Inflammatory macrophage (primary cell): ENCODE measurements at regions not wholly inside any gene's neighbourhood (a gene's known extent, or its start where the extent isn't known, plus 50 kb on each side); places are given as distances from the start of the nearest gene placed in this dataset.
"Not testable (repeated sequence)": the region's sequence is repeated elsewhere in the genome, so short reads cannot be mapped to it uniquely, and the experiment has no call there.

Experiments used
- DNase-seq, 2 donors: peaks; one replicate each; pipeline ENCODE4 v3.0.0-alpha.2; 2020 to 2022

DNA sequence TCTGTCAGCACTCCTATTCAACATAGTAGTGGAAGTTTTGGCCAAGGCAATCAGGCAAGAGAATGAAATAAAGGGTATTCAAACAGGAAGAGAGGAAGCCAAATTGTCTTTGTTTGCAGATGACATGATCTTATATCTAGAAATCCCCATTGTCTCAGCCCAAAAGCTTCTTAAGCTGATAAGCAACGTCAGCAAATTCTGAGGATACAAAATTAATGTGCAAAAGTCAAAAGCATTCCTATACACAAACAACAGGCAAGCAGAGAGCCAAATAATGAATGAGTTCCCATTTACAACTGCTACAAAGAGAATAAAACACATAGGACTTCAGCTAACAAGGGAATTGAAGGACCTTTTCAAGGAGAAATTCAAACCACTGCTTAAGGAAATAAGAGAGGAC lies 280.4 kb upstream of the LUZP2 start:
- DNase-seq: no peak

DNA sequence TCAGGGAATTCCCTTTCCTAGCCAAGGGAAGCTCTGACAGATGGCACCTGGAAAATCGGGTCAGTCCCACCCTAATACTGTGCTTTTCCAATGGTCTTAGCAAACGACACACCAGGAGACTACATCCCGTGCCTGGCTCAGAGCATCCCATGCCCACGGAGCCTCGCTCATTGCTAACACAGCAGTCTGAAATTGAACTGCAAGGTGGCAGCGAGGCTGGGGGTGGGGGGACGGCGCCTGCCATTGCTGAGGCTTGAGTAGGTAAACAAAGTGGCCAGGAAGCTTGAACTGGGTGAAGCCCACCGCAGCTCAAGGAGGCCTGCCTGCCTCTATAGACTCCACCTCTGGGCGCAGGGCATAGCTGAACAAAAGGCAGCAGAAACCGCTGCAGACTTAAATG lies 279.5 kb upstream of the LUZP2 start:
- DNase-seq: not testable (repeated sequence)

DNA sequence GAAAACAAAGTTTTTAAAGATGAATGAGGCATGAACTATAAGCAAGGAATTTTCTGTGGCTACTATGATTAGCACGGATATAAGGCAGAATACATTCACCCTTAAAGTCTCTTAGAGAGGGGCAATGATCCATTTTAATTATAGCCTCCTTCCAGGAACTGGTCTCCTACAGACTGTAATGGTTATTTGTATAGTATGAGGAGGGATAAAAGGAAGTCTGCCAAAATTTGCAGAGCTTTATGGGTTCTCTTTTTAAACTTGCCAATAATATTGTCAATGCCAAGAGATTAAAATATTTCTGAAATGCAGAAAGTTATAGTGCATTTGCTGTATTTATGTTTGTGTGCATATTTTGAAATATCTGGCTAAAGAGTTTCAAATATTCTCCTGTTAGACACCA lies 271.4 kb upstream of the LUZP2 start:
- no peak for DNase-seq

DNA sequence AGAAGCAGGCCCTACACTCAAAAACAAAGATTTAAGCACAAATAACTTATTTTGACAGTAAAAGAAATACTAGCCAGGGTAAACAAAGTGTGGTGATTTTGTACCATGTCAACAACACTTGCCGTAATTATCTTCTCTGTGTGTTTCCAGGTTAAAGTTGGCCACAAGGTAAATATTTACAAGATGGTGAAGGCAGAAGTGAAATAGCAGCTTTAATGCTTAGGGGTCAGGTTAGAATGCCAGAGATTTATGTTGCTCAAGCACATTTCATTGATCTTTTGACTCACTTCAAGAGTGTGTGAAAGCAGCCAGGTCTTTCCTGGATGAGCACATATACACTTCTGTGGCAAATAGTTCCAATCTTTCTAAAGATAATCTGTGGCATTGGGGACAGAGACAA lies 270.2 kb upstream of the LUZP2 start:
- DNase-seq: no peak

DNA sequence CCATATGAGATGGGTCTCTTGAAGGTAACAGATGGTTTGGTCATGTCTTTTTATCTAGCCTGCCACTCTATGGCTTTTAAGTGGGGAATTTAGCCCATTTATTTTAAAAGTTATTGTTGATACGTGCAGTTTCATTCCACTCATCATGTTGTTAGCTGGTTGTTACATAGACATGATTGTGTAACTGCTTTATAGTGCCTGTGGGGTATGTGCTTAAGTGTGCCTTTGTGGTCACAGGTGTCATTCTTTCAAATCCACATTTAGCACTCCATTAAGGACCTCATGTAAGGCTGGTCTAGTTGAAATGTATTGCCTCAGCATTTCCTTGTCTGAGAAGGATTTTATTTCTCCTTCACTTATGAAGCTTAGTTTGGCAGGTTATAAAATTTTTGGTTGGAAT lies 263.8 kb upstream of the LUZP2 start:
- DNase-seq: no peak

DNA sequence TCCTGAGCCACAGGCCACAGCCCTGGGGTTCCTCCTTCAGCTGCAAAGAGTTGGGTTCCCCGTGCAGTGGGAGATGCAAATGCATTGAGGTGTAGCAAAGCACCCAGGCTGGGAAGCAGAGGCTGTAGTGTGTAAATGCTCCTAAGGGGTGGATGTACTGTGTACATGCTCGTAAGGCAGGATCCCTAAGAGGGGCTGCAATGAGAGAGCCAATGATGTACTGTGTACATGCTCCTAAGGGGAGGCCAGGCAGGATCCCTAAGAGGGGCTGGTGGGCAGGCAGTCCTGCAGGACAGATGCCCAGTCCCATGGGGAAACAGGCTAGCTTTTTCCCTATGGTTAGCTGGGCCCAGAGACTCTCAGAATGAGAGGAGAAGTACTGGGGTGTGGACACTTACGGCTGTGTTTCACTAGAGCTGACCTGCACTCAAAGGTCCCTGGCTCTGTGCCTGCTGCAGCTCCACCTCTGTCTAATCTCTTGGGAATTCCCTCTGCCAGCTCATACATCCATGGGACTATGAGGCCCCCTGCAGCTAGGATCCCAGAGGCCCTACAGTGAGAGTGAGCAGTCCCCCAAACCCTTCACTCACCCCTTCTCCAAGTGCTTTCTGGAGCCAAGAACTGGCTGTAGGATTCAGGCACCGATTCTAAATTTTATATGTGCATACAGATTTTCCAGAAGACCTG lies 261.9 kb upstream of the LUZP2 start:
- no peak for DNase-seq

DNA sequence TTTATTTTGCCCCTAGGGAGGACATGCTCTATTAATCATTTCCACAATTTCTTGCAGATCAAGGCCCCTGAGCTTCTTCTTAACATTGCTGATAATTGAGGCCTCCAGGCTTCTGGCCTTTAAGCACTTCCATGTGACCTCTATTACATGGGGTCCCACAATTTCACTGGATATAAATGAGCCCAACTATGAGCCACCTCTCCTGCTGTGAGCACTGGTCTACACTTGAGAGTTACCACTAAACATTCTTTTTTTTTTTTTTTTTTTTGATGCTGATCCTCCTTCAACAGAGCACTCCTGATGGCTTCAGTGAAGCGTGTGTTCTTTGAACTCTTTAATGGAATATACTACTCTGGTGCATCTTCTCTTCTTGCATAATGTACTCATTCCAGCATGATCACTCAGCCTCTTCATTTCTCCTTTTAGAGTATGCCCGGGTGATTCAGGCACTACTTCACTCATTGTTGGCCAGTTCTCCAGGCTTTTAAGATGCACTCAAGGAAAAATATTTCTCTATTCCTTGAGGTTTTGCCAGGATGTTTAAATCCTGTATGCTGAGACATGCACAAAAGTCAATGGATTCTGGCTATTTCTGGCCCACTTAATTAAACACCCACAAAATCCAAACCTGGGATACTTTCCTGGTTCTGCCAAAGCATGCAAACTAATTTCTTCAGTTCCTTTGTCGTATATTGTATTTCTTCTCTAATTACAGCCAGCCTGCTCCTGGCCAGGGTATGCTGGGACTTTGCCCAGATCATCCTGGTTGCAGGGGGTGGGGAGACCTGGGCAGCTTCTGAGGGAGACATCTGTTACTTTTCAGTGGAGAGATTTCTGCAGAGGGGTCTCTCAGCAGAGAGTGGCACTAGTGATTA lies 257.8 kb upstream of the LUZP2 start:
- no peak for DNase-seq

DNA sequence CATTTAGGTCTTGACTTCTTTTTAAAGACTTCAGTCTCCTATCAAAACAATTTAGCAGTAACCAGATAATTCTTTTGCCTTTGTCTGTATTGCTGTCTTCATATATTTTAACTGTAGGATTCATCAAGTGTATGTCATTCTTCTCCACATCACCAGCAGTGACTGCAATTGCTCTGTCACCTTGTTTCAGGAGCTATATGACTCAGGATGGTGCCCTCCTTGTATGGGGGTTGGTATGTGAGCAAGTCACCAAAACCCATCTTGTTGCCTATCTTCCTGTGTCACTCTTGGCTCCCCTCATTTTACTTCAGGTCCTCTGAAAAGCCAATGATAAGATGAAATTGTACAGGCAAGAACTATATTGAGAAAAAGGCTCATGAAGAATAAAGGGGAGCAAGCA lies 256.9 kb upstream of the LUZP2 start:
- no peak for DNase-seq

DNA sequence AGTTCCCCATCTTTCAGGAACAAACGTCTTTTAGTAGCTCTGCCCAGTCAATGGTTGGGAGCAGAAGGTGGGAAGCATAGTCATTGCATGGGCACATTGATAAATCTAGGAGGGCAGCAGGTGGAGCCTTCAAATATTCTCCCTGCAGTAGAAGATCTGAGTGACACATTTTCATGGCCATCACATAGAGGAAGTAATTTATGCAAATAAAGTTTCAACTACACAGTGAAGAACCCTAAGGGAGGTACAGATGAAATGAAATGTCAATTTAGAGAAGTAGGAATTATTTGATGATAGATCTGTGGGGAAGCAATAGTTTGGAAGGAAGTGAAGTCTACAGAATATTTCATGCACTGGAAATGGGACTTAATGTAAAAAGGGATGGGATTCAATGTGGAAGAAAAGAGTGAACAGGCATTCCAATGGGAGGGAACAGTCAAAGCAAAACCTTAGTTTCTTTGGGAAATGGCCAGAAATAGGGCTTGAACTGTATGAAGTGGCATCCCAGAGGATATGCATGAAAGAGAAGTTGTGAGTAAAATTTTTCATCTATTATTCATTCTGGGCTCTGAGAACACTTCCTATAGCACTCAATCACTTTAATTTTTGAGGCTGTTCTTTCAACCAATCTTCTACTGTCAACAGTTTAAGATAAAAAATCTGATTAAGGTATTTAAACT lies 256.2 kb upstream of the LUZP2 start:
- no peak for DNase-seq

DNA sequence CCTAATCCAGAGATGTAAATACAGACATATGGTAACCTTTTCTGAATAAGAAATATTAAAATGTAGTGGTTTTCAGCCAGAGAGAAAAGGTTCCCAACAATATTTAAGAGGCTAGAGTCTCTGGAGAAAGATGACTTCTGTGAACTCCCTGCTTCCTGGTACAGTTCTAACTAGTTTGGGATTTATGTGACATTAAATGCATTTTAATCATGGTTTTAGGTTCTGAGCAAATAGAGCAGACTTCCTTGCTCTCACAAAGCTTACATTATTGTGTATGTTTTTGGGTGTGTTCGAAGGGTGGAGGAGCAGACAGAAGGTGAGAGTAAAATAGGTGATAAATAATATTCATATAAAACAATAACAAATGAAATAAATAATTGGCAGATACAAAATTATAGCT lies 250.1 kb upstream of the LUZP2 start:
- no peak for DNase-seq

DNA sequence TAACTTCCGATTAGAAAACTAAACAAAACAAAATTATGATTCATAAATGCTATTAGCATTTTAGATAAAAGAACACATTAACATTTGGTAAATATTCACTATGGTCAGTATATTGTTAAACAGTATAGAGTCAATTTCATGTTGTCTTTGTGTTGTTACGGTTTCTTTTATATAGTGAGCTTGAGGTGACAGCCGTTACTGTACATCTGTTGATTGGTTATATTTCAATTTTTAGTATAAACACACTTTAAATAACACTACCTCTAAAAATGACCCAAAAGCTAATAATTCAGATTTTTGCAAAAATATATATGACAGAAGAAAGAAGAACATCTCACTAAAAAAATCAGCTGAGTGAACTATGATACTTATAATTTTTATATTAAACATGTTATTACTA lies 249.0 kb upstream of the LUZP2 start:
- DNase-seq: no peak

DNA sequence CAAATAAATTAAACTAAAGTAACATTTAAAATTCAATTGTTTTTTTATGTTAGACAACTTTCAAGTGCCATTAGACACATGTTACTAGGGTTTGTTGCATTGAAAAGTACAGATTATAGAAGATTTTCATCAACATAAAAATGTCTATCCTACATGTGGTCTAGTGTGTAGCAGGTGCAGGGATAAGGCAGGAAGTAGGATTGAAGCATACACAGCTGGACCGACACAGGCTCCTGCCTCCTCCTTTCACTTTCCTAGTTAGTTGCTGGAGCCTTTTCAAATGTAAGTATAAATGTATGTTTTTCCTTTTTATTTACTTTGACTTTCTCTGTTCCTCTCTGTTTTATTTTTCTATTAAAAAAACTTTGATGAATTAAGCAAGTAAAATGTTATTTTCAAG lies 246.9 kb upstream of the LUZP2 start:
- DNase-seq: no peak

DNA sequence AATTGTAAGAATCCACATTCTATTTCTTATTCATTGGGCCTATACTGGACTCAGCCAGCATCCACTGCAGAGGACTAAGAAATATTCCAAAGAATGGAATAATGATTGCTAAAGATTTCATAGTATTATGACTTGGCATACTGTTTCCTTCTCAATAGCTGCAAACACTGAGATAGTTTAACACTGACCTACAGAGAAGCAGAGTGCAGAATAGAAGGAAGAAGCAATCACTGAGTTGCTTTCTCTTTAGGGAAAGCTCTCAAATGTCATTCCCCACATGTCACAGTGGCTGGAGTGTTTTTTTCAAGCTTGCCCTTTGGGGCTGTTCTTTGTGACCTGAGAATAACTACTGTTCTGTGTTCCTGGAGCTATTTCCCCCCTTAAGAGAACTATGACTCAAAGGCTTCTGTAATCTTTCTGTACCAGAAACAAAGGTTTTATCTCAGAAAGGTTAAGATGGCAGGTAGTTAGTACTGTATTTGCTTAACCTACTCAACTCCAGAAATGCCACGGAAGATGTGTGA lies 243.6 kb upstream of the LUZP2 start:
- DNase-seq: no peak

DNA sequence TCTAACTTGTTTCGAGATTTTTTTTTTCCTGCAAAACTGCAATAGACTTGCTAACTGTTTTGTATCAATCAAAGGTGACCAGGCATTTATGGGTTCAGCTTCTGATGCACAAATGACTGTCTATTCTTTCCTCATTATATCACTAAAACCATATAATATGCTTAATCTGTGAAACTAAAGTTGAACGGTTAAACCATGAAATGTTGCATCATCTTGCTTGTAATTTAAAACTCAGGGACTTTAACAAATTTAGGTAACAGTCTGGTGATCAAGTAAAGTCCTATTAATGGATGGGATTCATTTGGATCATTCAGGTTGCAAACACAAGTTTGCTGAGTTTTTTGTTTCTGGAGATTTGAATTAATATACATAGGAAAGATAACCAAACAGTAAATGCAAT lies 232.0 kb upstream of the LUZP2 start:
- DNase-seq: no peak

DNA sequence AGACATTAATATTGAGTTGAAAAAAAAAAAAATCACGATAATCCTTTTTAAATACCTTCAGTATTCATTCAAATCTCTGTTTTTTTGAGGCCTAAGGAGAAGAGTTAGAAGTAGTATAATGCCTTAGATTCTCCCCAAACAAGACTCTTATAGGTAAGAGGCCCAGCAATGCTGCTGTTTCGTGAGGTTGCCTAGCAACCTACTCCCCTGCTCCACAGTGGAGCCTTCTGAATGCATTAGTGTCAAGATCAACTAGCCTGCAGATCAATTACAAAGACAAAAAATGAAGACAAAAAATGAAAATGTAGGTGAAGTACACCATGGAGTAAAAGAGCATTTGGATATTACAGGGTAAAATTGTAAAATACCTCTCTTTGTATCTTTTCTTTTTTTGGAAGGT lies 229.8 kb upstream of the LUZP2 start:
- DNase-seq: no peak

DNA sequence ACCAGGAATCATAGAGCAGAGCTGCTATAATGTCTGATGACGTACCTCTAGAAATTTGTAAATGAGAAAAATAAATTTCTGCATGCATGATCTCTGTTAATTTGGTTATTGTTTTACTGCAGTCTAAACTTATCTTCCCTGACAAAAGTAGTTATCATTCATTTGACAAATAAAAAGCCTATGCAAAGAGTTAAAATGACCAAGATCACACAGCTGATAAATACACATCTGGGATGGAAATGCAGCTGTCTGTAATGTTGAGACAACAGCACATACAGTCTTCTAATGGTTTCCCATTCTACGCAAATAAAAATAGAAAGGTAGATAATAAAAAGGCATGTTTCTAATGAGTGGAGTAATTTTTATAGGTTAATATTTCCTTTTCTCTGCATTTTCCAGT lies 225.1 kb upstream of the LUZP2 start:
- no peak for DNase-seq

DNA sequence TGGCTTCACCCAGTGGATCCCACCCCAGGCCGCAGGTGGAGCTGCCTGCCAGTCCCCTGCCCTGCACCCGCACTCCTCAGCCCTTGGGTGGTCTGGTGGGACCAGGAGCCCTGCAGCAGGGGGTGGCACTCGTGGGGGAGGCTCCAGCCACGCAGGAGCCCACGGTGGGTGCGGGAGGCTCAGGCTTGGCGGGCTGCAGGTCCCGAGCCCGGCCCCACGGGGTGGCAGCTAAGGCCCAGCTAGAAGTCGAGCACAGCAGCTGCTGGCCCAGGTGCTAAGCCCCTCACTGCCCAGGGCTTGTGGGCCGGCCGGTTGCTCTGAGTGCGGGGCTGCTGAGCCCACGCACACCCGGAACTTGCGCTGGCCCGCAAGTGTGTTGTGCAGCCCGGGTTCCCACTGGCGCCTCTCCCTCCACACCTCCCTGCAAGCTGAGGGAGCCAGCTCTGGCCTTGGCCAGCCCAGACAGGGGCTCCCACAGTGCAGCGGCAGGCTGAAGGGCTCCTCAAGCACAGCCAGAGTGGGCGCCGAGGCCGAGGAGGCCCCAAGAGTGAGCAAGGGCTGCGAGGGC lies 222.6 kb upstream of the LUZP2 start:
- not testable (repeated sequence) for DNase-seq

DNA sequence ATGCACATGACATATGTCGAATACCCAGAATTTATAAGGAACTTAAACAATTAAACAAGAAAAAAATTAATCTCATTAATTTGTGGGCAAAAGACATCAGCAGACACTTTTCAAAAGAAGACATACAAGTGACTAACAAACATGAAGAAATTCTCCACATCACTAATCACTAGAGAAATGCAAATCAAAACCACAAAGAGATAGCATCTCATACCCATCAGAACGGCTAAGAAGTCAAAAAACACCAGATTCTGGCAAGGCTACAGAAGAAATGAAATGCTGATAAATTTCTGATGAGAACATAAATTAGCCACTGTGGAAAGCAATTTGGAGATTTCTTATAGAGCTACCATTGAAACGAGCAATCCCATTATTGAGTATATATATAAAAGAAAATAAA lies 210.6 kb upstream of the LUZP2 start:
- no peak for DNase-seq

DNA sequence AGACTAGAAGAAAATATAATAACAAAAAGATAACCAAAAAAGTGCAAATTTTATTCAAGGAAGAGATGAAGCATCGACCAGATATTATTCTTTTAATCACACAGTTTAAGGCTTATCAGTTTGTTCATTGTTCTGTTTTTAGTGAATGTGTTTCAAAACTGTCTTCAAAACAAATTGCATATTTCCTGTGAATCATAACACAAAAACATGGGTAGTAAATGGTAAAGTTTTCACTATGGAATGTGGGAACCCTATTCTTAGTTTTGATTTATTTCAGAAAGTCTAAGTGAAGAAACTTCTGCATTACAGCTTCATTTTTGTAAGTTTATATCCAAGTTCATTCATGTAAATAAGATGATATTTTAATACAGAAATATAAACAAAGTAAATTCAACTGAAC lies 207.6 kb upstream of the LUZP2 start:
- DNase-seq: no peak

DNA sequence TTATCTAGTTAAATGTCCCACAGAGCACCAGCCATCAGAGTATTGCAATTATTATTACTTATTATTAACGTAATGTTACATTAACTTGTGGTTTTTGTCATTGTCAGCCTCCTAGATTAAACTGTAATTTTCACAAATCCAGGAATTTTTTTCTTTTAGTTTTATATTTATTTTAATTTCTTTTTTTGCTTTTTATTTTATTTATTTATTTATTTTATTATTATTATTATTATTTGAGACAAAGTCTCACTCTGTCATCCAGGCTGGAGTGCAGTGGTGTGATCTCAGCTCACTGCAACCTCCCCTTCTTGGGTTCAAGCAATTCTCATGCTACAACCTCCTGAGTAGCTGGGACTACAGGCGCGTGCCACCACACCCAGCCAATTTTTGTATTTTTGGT lies 202.9 kb upstream of the LUZP2 start:
- no peak for DNase-seq

DNA sequence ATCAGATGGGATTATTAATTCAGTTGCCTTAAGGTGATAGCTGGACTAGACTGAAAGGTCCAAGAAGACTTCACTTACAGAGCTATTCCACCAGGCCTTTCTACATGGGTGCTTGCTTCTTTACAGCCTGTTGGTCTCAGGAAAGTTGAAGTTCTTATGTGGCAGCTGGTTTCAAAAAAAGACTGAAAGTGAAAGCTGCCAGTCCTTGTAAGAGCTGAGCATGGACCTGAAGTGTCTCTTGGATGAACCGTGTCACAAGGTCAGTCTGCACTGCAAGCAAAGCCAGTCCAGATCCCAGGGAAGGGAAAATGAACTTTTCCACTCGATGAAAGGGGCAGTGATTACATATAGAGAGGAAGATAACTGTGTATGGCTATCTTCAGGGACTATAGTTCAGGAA lies 201.5 kb upstream of the LUZP2 start:
- no peak for DNase-seq

DNA sequence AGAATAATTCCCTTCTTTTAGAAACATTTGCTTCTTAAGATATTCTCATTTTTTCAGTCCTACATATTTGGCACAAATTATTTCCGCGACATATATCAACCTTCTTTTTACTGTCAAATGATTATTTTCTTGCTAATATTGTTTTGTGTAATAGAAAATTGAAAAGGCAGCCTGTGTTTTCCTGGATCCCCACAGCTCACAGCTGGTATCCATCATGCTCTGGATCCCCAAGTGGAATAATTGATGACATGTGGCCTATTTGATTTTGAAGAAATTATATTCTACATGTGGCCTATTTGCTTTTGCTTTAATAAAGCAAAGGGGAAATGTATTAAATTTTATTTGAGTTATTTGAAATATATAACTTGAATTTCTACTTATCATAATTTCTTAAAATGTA lies 199.4 kb upstream of the LUZP2 start:
- DNase-seq: no peak

DNA sequence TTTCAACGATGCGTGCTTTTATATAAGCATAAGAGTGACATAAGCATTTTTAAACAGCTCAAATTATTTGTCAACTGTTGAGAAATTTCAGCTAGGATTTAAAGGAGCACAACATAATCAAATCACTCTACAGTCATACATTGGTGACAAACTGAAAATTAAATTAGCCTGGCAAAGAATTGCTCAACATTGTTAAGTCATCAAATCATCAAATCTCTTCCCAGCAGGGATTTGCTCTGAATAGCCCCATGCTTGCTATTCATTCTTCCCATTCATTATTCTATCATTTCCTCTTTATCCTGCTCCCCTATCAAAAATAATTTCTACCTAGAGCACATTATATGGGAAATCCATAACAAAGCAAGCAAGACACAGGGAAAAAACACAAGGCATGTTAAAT lies 198.7 kb upstream of the LUZP2 start:
- no peak for DNase-seq
